KMS-11 (cell line): ENCODE measurements at regions not wholly inside any gene's neighbourhood (a gene's known extent, or its start where the extent isn't known, plus 50 kb on each side); places are given as distances from the start of the nearest gene placed in this dataset.

Experiments used
- H2AFZ ChIP-seq: fragments of 200-600 bp; sonication (generic); 2 replicates; pipeline ENCODE4 v1.6.1; 2016; ENCODE audit warnings: antibody characterized with exemption, mixed run types, low read depth
- H3K27ac ChIP-seq: fragments of 200-600 bp; sonication (generic); 2 replicates; pipeline ENCODE4 v1.6.1; 2016; ENCODE audit warnings: mild to moderate bottlenecking, mixed run types
- H3K27me3 ChIP-seq: fragments of 200-600 bp; sonication (generic); 2 replicates; pipeline ENCODE4 v1.6.1; 2017; ENCODE audit warnings: mild to moderate bottlenecking, low read depth, mixed run types, moderate library complexity; ENCODE audit not compliant: insufficient read depth
- H3K36me3 ChIP-seq: fragments of 200-600 bp; sonication (generic); 2 replicates; pipeline ENCODE4 v1.6.1; 2017; ENCODE audit warnings: mild to moderate bottlenecking, mixed run types; ENCODE audit not compliant: insufficient read depth
- H3K4me1 ChIP-seq: fragments of 200-600 bp; sonication (generic); 2 replicates; pipeline ENCODE4 v1.6.1; 2016; ENCODE audit warnings: mild to moderate bottlenecking, low read depth, mixed run types; ENCODE audit not compliant: poor library complexity, severe bottlenecking
- H3K4me2 ChIP-seq: fragments of 200-600 bp; sonication (generic); 2 replicates; pipeline ENCODE4 v1.7.0; 2016; ENCODE audit warnings: mild to moderate bottlenecking, mixed run types
- H3K4me3 ChIP-seq: fragments of 200-600 bp; sonication (generic); IDR thresholded peaks from 2 replicates; pipeline ENCODE4 v1.6.1; 2017; ENCODE audit warnings: low read depth, low read length, mixed read lengths; ENCODE audit not compliant: insufficient read depth
- H3K79me2 ChIP-seq: fragments of 200-600 bp; sonication (generic); 2 replicates; pipeline ENCODE4 v1.6.1; 2016; ENCODE audit warnings: low read depth, mixed run types; ENCODE audit not compliant: insufficient read depth
- H3K9ac ChIP-seq: fragments of 200-600 bp; sonication (generic); 2 replicates; pipeline ENCODE4 v1.6.1; 2016; ENCODE audit warnings: mild to moderate bottlenecking, mixed run types
- H4K20me1 ChIP-seq: fragments of 200-600 bp; sonication (generic); 2 replicates; pipeline ENCODE4 v1.6.1; 2016; ENCODE audit warnings: mild to moderate bottlenecking, mixed run types; ENCODE audit not compliant: insufficient read depth
- CTCF ChIP-seq: fragments of 200-600 bp; sonication (generic); conservative IDR thresholded peaks from 2 replicates; pipeline ENCODE4 v1.6.1; 2017; ENCODE audit warnings: low read depth, mild to moderate bottlenecking, antibody characterized with exemption, low read length, moderate library complexity, mixed read lengths

GRCh38 chr4:34629451-34629850 lies 1614.9 kb downstream of the ARAP2 start:
- H3K79me2 ChIP-seq: no peaks in the 10 kb centered on the region
- no peaks in the 10 kb centered on the region for H3K27me3 ChIP-seq
- no peaks in the 10 kb centered on the region for H4K20me1 ChIP-seq
- no peak overlapping the region for H3K9ac ChIP-seq
- H3K27ac ChIP-seq: no peak overlapping the region
- TF ChIP-seq CTCF: no peak
- H3K4me1 ChIP-seq: no peaks in the 10 kb centered on the region
- H2AFZ ChIP-seq: no peak overlapping the region
- no peak overlapping the region for H3K4me2 ChIP-seq
- no peaks in the 10 kb centered on the region for H3K36me3 ChIP-seq
- no peak overlapping the region for H3K4me3 ChIP-seq

- no peaks in the 10 kb centered on the region for H3K4me1 ChIP-seq
- no peak overlapping the region for H3K4me3 ChIP-seq
Measured at GRCh38 chr4:34633241-34633640, 1611.1 kb downstream of the ARAP2 start.

GRCh38 chr4:34636623-34637022 lies 1607.7 kb downstream of the ARAP2 start:
- no peak overlapping the region for H3K4me3 ChIP-seq
- H3K9ac ChIP-seq: no peak overlapping the region
- H3K79me2 ChIP-seq: no peaks in the 10 kb centered on the region
- no peaks in the 10 kb centered on the region for H3K36me3 ChIP-seq
- TF ChIP-seq CTCF: no peak
- no peak overlapping the region for H3K27ac ChIP-seq
- H3K27me3 ChIP-seq: no peaks in the 10 kb centered on the region
- no peak overlapping the region for H2AFZ ChIP-seq
- H4K20me1 ChIP-seq: no peaks in the 10 kb centered on the region
- H3K4me2 ChIP-seq: no peak overlapping the region
- no peaks in the 10 kb centered on the region for H3K4me1 ChIP-seq

More at GRCh38 chr4:34633241-34633640, 1611.1 kb downstream of the ARAP2 start:
- H3K36me3 ChIP-seq: no peaks in the 10 kb centered on the region
- H2AFZ ChIP-seq: no peak overlapping the region
- H3K9ac ChIP-seq: no peak overlapping the region
- H3K27me3 ChIP-seq: no peaks in the 10 kb centered on the region
- no peak overlapping the region for H3K4me2 ChIP-seq
- no peaks in the 10 kb centered on the region for H4K20me1 ChIP-seq
- no peaks in the 10 kb centered on the region for H3K79me2 ChIP-seq
- H3K27ac ChIP-seq: no peak overlapping the region
- TF ChIP-seq CTCF: no peak

GRCh38 chr4:34643476-34643875 lies 1600.8 kb downstream of the ARAP2 start:
- H3K36me3 ChIP-seq: no peaks in the 10 kb centered on the region
- no peaks in the 10 kb centered on the region for H3K4me1 ChIP-seq
- H3K27me3 ChIP-seq: no peaks in the 10 kb centered on the region
- no peak overlapping the region for H3K9ac ChIP-seq
- H3K4me3 ChIP-seq: no peak overlapping the region
- H3K27ac ChIP-seq: no peak overlapping the region
- TF ChIP-seq CTCF: no peak
- H2AFZ ChIP-seq: no peak overlapping the region
- no peak overlapping the region for H3K4me2 ChIP-seq
- no peaks in the 10 kb centered on the region for H4K20me1 ChIP-seq
- H3K79me2 ChIP-seq: no peaks in the 10 kb centered on the region

GRCh38 chr4:34644579-34645115 lies 1599.7 kb downstream of the ARAP2 start:
- Histone ChIP-seq H2AFZ (no peak overlapping the region), H3K79me2 (no peaks in the 10 kb centered on the region), H4K20me1 (no peaks in the 10 kb centered on the region), H3K27me3 (no peaks in the 10 kb centered on the region), H3K27ac (no peak overlapping the region), H3K4me1 (no peaks in the 10 kb centered on the region), H3K9ac (no peak overlapping the region), H3K4me2 (no peak overlapping the region), H3K4me3 (no peak overlapping the region), H3K36me3 (no peaks in the 10 kb centered on the region)
- TF ChIP-seq CTCF: no peak
